Esophagus mucosa (tissue), 1 donor: ENCODE measurements at regions not wholly inside any gene's neighbourhood (a gene's known extent, or its start where the extent isn't known, plus 50 kb on each side); places are given as distances from the start of the nearest gene placed in this dataset.

Experiments
- ATAC-seq: fragments of 200-7000 bp; cut with Tn5 transposase; one replicate; pipeline ENCODE4 v1.9.1; 2020
- donor health status: DM: yes; HTN: yes; CAD: no.

DNA sequence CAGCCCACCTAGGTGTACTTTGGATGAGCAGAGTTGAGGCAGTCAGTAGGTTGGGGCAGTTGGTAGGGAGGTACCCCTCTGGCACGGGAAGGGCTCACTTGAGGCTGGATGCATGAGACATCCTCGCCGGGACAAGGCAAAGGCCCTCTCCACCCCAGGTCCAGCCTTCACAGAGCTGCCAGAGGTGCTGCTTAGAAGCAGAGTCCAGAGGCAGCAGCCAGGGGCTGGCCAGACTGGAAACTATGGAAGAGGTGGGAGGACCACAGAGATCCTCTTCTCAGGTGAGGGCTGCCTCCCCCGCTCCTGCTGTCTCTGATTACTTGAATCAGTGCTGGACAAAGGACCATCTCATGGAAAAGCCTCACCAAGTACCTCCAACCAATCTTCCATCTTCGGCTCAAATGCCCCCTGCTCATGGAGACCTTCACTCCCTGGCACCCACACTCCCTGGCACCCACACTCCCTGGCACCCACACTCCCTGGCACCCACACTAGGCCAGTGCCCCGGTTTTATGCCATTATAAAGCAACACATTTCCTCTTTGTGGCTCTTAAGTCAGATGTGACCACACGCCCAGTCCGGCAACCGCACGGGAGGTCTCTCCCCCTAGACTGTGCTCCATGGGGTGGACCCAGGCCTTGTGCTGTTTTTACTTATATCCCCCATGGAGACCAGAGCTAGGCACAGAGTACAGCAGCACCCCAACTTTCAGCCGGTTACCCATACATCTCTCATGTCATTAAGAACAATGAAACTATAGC lies 100.1 kb downstream of the YTHDF1 start:
- no peak for ATAC-seq

DNA sequence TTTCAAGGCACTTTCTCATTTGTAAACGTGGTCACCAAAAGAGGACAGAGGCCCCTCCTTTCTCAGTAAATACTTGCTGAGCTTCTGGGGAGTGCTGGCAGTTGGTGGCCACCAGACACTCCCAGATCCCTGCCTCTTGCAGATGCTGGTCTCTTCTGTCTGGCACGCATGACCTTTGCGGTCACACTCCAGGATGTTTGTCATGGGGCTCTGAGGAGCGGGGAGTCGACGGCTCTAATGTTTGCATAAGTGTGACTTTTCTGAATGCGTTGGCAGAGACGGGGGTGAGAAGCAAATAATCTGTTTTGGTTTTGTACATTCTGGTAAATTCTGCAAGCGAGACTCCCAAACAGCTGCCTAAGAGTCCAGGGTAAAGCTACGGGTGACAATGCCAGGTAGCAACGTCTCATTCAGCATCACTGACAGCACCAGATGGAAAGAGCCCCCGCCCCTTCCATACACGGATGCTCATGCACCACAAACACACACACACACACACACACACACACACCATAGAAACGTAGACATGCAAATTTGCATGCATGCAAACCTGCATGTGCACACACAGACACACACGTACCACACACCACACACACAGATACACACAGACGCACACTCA lies 101.1 kb downstream of the YTHDF1 start:
- ATAC-seq, result no peak

DNA sequence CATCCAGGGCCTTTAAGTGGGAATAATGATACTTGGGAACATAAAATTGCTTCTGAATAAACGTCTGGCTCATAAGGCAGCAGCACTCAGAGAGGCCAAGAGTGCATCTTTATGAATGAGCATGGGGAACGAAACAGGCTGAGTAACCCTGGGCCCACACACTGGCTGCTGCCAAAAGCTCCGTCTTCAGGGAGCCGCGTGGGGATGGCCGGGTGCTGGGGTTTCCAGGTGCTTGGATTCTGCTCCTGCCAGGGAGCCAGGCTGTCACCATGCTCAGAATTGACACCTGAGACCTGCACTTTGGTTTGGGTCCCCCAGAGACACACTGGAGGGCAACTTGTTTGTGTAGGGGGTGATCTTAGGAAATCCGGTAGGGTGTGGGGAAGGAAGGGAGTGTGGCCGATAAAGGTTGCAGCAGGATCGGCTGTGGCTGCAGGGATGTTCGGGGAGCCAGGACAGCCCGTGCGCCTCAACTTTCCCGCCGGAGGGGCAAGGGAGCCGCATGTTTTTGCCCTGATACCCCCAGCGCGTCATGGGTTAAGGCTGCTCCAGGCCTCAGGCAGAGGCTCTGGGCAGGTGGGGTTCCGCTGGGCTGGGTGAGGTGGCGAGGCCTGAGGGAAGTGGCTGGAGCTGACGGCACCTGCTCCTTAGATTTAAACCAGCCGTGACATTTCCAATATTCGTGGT lies 101.8 kb downstream of the YTHDF1 start:
- no peak for ATAC-seq

DNA sequence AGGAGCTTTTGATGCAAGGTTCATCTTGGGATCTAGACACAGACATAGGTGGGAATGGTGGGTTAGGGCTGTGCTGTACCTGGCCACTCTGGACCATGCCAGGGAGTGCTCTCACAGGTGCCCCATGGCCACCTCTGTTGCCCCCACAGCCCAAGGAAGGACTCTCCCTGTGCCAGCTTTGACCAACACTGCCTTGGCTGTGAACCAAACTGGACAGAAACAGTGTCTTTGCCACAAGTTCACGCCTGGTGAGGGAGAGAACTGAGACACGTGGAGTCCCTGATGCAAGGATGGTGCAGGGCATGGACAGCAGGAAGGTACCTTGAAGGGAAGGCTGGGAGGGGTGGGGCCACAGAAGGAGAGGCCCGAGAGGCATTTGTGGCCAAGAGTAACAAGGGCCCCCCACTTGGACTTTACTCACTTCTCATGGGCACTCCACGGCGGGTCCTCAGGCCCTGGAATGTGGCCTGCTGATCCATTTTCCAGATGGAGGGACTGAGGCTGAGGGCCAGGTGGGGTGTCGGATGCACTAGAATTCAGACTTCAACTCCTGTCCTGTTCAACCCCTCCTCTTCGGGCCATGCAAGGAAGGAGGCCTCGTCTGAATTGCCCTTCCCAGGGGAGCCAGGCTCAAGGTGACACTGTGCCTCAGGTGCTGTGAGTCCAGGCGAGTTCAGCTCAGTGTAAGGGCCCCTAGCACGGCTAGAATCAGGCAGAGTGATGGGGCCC lies 103.3 kb downstream of the YTHDF1 start:
- no peak for ATAC-seq

DNA sequence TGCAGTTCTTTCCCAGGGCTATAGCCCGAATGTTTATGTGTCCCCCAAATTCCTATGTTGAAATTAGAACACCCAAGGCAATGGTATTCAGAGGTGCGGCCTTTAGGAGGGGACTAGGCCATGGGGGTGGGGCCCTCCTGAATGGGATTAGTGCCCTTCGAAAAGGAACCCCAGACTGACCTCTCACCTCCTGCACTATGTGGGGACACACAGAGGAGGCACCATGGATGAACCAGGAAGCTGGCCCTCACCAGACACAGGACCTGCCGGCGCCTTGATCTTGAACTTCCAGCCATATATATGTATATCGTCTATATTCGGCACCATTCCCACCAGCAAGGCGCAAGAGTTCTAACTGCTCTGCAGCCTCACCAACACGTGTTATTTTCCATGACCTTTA lies 101.5 kb upstream of the BHLHE23 start:
- ATAC-seq, result no peak

DNA sequence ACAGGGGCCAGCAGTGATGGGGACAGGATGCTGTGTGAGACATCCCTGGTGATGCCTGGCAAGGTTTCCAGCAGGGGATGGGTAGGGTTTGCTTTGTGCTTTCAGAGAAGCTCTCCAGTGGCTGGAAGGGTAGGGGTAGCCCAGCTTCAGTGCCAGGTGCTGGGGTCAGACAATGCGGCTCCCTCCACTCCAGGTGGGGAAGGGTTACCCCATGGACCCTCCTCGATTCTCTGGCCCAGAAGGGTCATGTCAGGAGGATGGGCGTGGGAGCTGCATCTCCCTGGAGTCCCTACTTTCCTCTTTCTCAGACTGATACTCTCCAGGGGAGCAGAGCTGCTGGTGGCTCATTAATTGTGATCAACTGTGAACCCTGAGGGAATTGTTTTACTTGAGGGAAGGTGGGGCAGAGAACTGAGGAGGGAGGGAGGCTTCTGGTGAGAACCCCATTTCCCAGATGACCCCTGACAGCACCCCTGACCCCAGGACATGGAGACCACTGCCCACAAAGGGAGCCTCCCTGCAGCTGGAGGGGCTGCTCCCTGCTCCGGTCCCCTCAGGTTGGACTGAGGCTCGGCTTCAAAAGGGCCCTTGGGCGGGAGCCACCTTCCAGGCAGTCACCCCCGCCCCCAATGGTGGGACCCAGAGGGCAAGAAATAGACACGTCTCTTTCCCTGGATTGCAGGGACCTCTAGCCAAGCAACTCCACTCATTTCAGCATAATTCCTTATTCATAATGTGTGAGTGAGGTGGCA lies 100.9 kb upstream of the BHLHE23 start:
- ATAC-seq, result no peak

DNA sequence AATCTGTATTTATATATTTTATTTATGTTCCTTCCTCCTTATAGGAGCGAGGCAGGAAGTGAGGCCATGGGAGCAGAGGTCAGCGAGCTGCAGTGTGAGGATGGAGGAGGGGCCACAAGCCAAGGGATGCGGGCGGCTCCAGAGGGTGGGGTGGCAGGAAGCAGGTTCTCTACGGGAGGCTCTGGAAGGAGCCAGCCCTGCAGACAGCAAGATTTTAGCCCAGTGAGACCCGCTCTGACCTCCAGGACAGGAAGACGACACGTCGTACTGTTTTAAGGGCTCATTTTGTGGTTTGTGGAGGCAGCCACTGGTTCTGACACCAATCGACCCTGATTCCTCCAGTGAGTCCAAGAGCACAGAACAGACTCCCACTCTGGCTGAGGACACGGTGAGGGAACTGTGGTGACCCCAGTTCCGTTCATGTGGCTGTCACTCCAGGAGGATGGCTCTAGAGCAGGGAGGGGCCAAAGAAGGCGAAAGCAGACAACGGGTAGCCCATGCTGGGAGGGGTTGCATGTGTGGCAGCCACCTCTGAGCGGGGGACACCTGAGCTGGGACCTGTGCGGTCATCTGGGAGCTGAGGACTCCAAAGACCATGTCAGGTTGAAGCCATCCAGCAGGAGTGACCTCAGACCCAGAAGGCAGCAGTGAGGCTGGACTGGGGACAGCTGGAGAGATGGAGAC lies 100.1 kb upstream of the BHLHE23 start:
- no peak for ATAC-seq

DNA sequence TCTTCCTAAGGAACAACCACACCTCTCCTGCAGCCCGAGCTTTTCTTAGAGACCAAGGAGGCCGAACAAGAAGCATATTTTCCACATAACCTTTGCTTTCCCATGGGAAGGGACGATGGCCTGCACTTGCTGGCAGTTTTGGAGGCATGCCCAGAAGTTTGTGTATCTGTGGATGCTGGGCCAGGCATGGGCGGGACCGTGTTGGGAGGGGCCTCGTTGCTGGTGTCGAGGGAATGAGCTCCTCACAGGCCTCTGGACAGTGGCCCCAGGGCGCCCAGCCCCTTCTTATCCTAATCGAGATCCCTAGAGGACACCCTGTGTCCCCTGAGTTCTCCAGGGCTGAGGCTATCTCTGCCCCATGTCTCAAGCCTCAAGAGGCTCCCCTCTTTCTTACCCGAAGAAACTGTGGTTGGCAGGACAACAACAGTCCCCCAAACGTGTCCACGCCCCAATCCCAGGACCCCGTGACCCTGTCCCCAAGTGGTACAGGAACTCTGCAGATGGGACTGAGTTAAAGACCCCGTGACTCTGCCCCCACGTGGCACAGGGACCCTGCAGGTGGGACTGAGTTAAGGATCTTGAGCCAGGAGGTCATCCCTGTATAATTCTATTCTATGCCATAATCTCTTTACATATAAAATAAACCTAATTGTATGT lies 99.5 kb upstream of the BHLHE23 start:
- ATAC-seq, result no peak

DNA sequence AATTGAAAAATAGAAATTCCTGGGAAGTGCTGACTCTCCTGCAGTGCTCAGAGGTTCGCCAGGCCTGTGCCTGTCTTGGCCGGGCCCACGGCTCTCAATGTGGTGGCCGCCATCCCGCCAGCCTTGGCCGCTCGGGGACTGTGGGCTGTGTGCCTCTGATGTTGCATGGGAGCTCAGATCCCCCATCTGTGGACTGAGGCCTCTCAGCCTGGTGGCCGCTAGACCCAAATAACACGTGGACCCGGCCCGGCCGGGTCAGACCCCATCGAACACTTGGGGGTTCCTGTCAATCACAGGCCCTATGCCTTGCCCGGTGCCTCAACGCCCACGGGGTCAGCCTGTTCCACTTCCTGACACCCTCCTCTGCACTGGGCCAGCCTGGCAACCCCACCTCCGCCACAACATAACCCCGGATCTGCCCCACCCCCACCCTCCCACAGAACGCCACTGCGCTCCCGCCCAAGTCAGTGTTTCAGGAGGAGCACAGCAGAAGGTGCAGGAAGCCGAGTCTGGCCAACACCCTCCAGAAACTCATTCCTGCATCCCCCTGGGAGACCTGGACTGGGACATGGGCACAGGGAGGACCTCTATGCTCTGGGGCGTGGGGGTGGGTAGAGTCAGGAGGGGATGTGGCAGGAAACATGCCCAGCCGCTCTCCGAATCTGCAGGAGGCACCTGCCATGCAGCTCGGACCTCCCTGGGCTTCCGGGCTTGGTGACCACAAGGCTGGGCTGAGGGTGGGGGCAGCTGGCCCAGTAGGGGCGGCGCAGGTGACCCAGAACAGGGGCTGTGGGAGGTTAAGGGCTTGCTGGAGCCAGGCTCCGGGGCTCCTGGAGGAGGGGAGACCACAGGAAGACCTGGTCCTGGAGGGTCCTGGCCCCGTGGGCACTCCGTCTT lies 98.7 kb upstream of the BHLHE23 start:
- ATAC-seq, result no peak

DNA sequence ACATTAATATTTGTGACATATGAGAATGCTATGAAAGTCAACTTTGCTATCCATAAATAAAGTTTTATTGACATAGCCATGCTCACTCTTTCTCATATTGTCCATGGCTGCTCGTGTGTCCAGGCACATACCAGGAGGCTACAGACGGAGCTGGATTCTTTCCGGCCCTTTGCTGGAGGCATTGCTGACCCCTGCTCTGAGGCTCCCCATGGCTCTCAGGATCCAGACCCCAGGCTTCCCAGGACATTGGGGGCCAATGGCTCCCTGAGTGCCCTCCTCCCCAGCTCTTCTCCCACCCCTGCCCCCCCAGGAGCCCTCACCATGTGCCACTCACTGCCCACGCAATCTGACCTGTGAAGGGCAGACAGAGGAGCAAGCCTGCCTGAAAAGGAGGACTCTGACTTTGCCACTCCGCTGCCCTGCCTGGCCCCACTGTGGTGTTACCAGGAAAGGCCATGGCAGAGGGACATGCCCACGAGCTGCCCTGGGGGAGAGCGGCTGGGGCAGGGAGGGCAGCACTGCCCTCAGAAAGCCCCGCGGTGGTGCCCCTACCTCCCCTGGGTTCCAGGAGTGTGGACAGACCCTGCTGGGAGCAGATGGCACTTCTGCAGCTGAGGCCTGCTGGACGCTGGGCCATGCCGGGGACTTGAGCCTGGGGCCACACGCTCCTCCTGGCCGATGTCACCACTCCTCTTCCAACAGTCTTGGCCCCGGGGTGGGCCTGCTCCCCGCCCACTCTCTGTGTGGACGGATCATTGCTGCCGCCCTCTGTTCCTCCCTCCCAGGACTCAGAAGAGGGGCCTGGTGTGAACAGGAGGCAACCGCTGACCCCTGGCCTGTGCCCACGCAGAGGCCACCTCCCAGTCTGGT lies 97.8 kb upstream of the BHLHE23 start:
- no peak for ATAC-seq

DNA sequence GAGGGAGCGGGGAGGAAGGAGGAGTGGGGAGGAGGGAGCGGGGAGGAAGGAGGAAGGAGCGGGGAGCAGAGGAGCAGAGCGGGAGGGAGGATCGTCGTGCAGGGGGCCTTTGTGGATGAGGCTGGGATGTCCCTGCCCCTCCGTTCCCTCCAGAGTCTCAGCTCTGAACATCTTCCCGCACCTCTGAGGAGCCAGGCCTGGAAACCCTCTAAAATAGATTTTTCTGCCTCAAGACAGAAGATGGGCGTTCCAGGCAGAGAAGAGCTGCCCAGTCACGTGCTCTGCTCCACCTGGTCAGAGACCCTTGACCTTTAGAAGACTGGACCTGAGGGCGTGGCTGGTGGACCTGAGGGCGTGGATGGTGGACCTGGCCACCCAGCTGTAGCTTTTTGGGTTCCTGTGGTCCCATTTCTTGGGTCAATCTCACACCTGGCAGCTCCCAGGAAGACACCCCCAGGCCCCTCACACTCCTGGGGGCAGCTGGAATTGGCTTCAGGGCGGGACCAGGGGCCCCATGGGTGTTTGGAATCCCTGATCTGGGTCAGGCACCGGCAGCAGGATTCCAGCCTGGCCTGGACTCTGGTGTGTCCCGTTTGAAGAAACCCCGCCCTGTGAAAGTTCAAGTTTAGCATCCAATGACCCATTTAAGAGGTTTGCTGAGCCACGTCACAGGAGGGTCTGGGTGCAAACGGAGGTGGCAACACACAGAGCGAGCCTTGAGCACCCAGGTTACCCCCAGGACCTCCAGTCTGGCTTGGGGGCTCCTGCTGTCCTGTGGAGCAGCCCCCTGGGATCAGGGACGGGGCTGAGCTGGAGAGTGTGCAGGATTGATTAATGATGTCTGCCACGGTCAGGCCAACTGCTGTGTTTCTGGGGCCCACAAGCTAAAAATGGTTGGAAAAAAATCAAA lies 96.9 kb upstream of the BHLHE23 start:
- no peak for ATAC-seq

DNA sequence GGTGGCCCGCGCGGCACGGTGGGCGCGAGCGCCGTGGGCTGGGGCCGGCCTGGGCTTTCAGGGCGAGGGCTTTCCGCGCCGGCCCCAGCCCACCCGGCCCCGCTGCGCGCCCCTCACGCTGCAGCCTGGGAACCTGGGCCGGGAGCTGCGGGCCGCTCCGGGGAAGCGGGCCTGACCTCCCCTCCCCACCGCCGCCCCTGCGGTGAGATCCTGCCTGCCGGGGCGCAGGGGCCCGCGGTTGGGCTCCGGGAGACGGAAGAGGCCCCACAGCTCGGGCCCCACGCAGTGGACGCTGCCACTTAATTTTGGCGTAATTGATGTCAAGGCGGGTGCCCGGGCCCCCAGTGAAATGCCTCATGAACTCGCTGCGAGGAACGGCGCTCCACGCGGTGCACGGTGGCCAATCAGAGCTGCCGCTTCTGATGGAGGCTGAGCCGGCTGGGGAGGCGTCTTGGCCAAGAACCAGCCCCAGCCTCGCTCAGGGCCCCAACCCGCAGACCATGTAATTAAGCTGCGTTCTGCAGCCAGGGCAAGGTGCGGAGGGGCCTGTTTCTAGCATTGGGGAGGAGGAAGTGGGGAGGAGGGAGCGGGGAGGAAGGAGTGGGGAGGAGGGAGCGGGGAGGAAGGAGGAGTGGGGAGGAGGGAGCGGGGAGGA lies 96.1 kb upstream of the BHLHE23 start:
- no peak for ATAC-seq

DNA sequence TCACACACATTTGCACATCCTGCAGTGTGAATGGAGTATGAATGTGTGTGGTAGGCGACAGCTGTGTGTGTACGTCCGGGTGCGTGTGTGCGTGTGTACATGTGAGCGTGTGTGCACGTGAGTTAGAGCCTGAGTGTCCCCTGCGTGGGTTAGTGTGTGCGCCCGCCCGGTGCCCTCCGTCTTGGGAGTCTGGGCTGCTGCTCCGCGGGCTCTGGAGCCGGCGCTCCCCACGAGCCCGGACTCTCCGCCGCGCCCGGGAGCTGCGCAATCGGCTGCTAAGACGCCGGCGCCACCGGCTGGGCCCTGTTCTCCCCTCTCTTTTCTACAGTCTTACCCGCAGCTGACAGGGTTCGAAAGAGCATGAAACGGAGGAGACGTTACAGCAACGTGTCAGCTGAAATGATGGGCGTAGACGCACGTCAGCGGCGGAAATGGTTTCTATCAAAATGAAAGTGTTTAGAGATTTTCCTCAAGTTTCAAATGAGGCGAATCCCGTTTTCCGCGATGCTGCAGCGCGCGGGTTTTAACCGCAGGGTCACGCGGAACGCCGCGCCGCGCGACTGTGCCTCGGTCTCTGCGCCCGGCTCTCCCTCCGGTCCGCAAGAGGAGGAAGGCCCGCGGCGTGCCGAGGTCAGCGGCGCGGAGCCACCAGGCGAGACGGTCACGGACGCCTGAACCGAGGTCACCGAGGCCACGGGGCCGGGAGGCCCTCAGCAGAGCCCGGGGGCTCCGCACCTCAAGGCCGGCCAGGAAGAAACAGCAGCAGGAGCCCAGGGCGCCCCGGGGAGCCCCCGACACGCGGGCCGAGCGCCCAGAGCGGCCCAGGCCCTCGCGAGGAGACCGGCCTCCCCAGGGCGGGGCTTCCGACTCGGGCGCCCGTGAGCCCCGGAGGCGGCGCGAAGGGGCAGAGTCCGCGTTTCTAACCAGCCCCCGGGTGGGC lies 95.3 kb upstream of the BHLHE23 start:
- ATAC-seq, result peak; percentile 49

DNA sequence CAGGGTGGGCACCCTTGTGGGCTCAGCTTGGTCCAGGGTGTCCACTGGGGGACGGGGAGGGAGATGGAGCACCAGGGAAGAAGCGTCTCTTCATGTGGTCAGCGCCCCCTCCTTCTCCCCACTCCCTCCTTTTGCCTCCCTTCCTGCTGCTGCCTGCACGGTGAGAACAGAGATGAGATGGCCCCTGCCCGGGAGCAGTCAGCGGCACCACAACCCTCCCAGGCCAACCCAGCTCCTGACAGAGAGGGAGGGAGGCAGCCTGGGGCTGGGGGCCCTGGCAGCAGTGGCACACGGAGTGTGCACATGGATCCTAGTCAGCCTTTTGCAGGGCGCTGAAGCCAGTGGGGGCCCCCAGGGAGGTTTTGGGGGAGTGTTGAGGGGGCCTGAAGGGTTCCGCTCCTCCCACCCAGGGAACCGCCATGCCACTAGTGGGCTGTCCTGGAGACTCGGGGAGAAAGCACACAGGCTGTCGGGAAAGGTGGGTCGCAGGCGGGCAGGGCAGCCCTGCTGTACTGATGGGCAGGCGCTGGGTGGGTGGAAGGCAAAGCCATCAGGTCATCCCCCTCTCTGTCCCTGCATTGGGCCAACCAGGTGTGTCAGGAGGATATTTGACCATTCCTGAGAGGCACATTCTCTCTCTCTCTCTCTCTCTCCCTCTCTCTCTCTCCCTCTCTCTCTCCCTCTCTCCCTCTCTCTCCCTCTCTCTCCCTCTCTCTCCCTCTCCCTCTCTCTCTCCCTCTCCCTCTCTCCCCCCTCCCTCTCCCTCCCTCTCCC lies 94.3 kb upstream of the BHLHE23 start:
- ATAC-seq, result no peak

DNA sequence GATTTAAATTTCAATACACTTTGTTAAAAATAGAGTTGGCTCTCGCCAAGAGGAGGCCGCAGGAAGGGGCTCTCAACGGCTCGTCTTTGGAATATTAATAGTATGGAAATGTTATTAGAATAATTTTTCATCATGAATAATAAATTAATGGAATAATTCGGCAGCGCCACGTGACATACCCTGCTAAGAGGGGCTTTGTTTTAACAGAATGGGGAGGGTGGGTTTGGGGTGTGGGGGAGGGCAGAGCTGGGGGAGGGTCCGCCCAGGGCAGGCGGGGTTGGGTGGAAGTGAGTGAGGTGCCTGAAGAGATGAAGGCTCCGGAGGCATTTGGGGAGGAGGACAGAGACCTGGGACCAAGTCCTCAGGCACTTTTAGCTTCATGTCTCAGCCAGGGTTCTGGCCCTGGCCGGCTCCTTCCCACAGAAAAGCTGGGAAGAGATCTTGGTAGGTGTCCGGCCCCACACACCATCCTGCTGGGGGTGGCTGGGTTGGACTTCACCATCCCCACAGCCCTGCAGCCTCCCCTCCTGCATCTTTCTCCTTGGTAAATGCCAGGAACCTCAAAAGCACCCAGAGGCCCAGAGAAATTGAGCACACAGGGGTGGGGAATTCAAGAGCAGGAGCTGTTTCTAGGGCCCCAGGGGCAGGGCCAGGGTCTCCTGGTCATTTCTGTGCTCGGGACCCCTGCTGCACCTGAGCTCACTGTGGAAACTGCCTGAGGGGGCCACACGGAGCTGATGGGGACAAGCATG lies 93.6 kb upstream of the BHLHE23 start:
- no peak for ATAC-seq
